Uterus (tissue), 3 donors: ENCODE measurements at regions not wholly inside any gene's neighbourhood (a gene's known extent, or its start where the extent isn't known, plus 50 kb on each side); places are given as distances from the start of the nearest gene placed in this dataset.

Experiments used
- DNase-seq, 2 donors: peaks; one replicate each; pipeline ENCODE4 v3.0.0-alpha.2; 2019 to 2020
- H3K27ac ChIP-seq, 2 donors: fragments of 200-600 bp; sonication (generic); 1 replicate in 1 of 2; 2 replicates in 1 of 2; pipeline ENCODE4 v1.5.1; 2016 to 2018
- H3K27me3 ChIP-seq, 2 donors: fragments of 200-600 bp; sonication (generic); one replicate each; pipeline ENCODE4 v1.5.1; 2018 to 2019; ENCODE audit warnings: control low read depth in 1 of 2
- H3K36me3 ChIP-seq, 2 donors: fragments of 200-600 bp; sonication (generic); one replicate each; pipeline ENCODE4 v1.5.1; 2019; ENCODE audit warnings: control low read depth in 1 of 2
- H3K4me1 ChIP-seq, 2 donors: fragments of 200-600 bp; sonication (generic); one replicate each; pipeline ENCODE4 v1.5.1; 2018 to 2019; ENCODE audit warnings: control low read depth in 1 of 2
- H3K4me3 ChIP-seq, 2 donors: fragments of 200-600 bp; sonication (generic); 1 replicate in 1 of 2; 2 replicates in 1 of 2; pipeline ENCODE4 v1.5.1; 2018 to 2019; ENCODE audit warnings: mild to moderate bottlenecking in 1 of 2
- H3K9me3 ChIP-seq, 2 donors: fragments of 200-600 bp; sonication (generic); one replicate each; pipeline ENCODE4 v1.5.1; 2019; ENCODE audit warnings: control low read depth in 1 of 2
- CTCF ChIP-seq, 4 experiments: fragments of 200-600 bp in 2 of 4; fragments of 450-650 bp in 2 of 4; sonication (generic) in 2 of 4; IDR thresholded peaks; one replicate each; pipeline ENCODE4 v1.5.1; 2016 to 2019; ENCODE audit warnings: antibody characterized with exemption in 4 of 4, mild to moderate bottlenecking in 2 of 4, moderate library complexity in 1 of 4
- POLR2A ChIP-seq, 2 donors: fragments of 450-650 bp; IDR thresholded peaks; one replicate each; pipeline ENCODE4 v1.6.1; 2016; ENCODE audit warnings: antibody characterized with exemption in 2 of 2, mild to moderate bottlenecking in 1 of 2, moderate library complexity in 1 of 2
- intact Hi-C: fragments of 100-400 bp; cut with DNase I; formaldehyde crosslinking; loops from one replicate; pipeline ENCODE4 v1.15.1; 2023; ENCODE audit warnings: low total_unique reads
- donor health status: DM: yes; HTN: yes; CAD: no.

GRCh38 chr5:2532809-2533208 lies 218.7 kb downstream of the IRX2 start:
- no peaks in the 10 kb centered on the region for H3K9me3 ChIP-seq
- TF ChIP-seq POLR2A (IDR thresholded peaks at IDR 0.05) (no peak), CTCF (IDR thresholded peaks at IDR 0.05) (no peak)
- no peak for DNase-seq
- no peaks in the 10 kb centered on the region for H3K4me1 ChIP-seq
- no peaks in the 10 kb centered on the region for H3K27me3 ChIP-seq
- H3K4me3 ChIP-seq = no peak overlapping the region
- no peak overlapping the region for H3K27ac ChIP-seq
- intact Hi-C loops = no loop called here
- H3K36me3 ChIP-seq = no peaks in the 10 kb centered on the region

- Histone ChIP-seq H3K27ac (no peak overlapping the region), H3K4me3 (no peak overlapping the region), H3K9me3 (no peaks in the 10 kb centered on the region), H3K4me1 (no peaks in the 10 kb centered on the region), H3K36me3 (no peaks in the 10 kb centered on the region), H3K27me3 (no peaks in the 10 kb centered on the region)
- TF ChIP-seq POLR2A (IDR thresholded peaks at IDR 0.05) (no peak), CTCF (IDR thresholded peaks at IDR 0.05) (no peak)
- no peak for DNase-seq
- intact Hi-C loops = no loop called here
Observed at GRCh38 chr5:2531318-2531717, 220.2 kb downstream of the IRX2 start.

- Histone ChIP-seq H3K4me1 (no peaks in the 10 kb centered on the region), H3K27ac (no peak overlapping the region), H3K9me3 (no peaks in the 10 kb centered on the region), H3K4me3 (no peak overlapping the region), H3K27me3 (no peaks in the 10 kb centered on the region), H3K36me3 (no peaks in the 10 kb centered on the region)
- no peak for DNase-seq
- no peak for TF ChIP-seq CTCF (IDR thresholded peaks at IDR 0.05)
- no peak for TF ChIP-seq POLR2A (IDR thresholded peaks at IDR 0.05)
- intact Hi-C loops = no loop called here
Observed at GRCh38 chr5:2530609-2531008, 220.9 kb downstream of the IRX2 start.

- no peak for TF ChIP-seq CTCF (IDR thresholded peaks at IDR 0.05)
- TF ChIP-seq POLR2A (IDR thresholded peaks at IDR 0.05) = no peak
- Histone ChIP-seq H3K4me1 (no peaks in the 10 kb centered on the region), H3K4me3 (no peak overlapping the region), H3K27me3 (no peaks in the 10 kb centered on the region), H3K9me3 (no peaks in the 10 kb centered on the region), H3K36me3 (no peaks in the 10 kb centered on the region), H3K27ac (no peak overlapping the region)
- no peak for DNase-seq
- intact Hi-C loops = no loop called here
Observed at GRCh38 chr5:2529371-2530092, 221.9 kb downstream of the IRX2 start.

GRCh38 chr5:2525351-2525750 lies 226.1 kb downstream of the IRX2 start:
- Histone ChIP-seq H3K27me3 (no peaks in the 10 kb centered on the region), H3K4me3 (no peak overlapping the region), H3K36me3 (no peaks in the 10 kb centered on the region), H3K9me3 (no peaks in the 10 kb centered on the region), H3K27ac (no peak overlapping the region), H3K4me1 (no peaks in the 10 kb centered on the region)
- TF ChIP-seq CTCF (IDR thresholded peaks at IDR 0.05) = no peak
- no peak for TF ChIP-seq POLR2A (IDR thresholded peaks at IDR 0.05)
- DNase-seq = no peak
- intact Hi-C loops = no loop called here
